ENCODE measurements at regions not wholly inside any gene's neighbourhood (a gene's known extent, or its start where the extent isn't known, plus 50 kb on each side); places are given as distances from the start of the nearest gene placed in this dataset.

DNA sequence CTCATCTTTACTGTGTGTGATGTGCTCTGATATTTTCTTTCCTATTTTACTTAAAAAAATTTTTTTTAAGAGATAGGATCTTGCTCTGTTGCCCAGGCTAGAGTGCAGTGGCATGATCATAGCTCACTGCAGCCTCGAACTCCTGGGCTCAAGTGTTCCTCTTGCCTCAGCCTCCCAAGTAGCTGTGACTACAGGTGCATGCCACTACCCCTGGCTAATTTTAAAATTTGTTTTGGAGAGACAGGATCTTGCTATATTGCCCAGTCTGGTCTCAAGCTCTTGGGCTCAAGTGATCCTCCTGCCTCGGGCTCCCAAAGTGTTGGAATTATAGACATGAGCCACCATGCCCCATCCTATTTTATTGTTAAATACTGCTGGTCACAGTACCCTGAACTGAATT lies 67.4 kb downstream of the FOXD2 start:
- POLR2A ChIA-PET = no interaction called here
- no peaks in the 10 kb centered on the region for H3K9me3 Mint-ChIP-seq (ENCODE audit: insufficient read depth)

GRCh38 chr1:47506053-47506452 lies 68.2 kb downstream of the FOXD2 start:
- no peaks in the 10 kb centered on the region for H3K79me2 ChIP-seq (ENCODE audit: control insufficient read depth, insufficient read depth, low read length)
- no peak overlapping the region for H2AFZ ChIP-seq (ENCODE audit: insufficient read depth, low read depth, low read length, poor library complexity, severe bottlenecking)
- 100% methylated on average over 1 of the region's 2 CpGs for WGBS (ENCODE audit: insufficient coverage)
- H3K4me1 ChIP-seq (ENCODE audit: control insufficient read depth in 2 of 2, insufficient read depth in 2 of 2, low read length in 2 of 2) = peaks cover 12 to 18% of the 10 kb centered on the region in 2 donors
- H4K20me1 ChIP-seq (ENCODE audit: control insufficient read depth, insufficient read depth, low read length, poor library complexity, severe bottlenecking) = no peaks in the 10 kb centered on the region
- Mint-ChIP-seq H3K27ac (no peak overlapping the region), H3K4me3 (no peak overlapping the region), H3K4me1 (peaks cover 9% of the 10 kb centered on the region), H3K9me3 (ENCODE audit: insufficient read depth) (no peaks in the 10 kb centered on the region), H3K27me3 (peaks cover 70% of the 10 kb centered on the region)
- DNase-seq (no peak), ATAC-seq (ENCODE audit: low read depth) (no peak)
- no peak overlapping the region for H3K9ac ChIP-seq (ENCODE audit: low read length)
- peaks cover 0 to 10% (median 1%) of the 10 kb centered on the region in 3 donors for H3K9me3 ChIP-seq (ENCODE audit: control extremely low read depth in 1 of 3, control insufficient read depth in 2 of 3, insufficient read depth in 1 of 3, low read length in 2 of 3)
- POLR2A ChIA-PET = no interaction called here
- H3K27ac ChIP-seq (ENCODE audit: low read length in 2 of 2) = no peak overlapping the region
- intact Hi-C loops (cut with micrococcal nuclease) = no loop called here
- CTCF ChIA-PET = no interaction called here
- no peak overlapping the region for H3K4me3 ChIP-seq (ENCODE audit: control extremely low read depth in 1 of 5, extremely low read depth in 1 of 5, insufficient read depth in 1 of 5, low read depth in 2 of 5, low read length in 4 of 5)
- no peak for TF ChIP-seq EZH2 (IDR thresholded peaks at IDR 0.05; ENCODE audit: borderline replicate concordance, insufficient read depth, low read depth, low read length, poor library complexity, severe bottlenecking)
- TF ChIP-seq CTCF (IDR thresholded peaks at IDR 0.05) = no peak
- H3K36me3 ChIP-seq (replicated peaks in 1 of 2; ENCODE audit: control extremely low read depth in 1 of 2, control insufficient read depth in 1 of 2, extremely low read depth in 1 of 2, insufficient read depth in 2 of 2, low read length in 1 of 2) = no peaks in the 10 kb centered on the region
- H3K4me2 ChIP-seq (replicated peaks; ENCODE audit: low read depth, low read length, poor library complexity, severe bottlenecking) = no peak overlapping the region
- peaks cover 0 to 63% (median 34%) of the 10 kb centered on the region in 4 experiments for H3K27me3 ChIP-seq (replicated peaks in 1 of 4; ENCODE audit: control extremely low read depth in 1 of 4, control insufficient read depth in 3 of 4, insufficient read depth in 4 of 4, low read length in 3 of 4)

More for the DNA sequence above, 67.4 kb downstream of the FOXD2 start:
- H3K27ac Mint-ChIP-seq = no peak overlapping the region
- H3K9ac ChIP-seq (ENCODE audit: low read length) = no peak overlapping the region
- no peak overlapping the region for H3K27ac ChIP-seq (ENCODE audit: low read length in 2 of 2)
- no peaks in the 10 kb centered on the region for H3K79me2 ChIP-seq (ENCODE audit: control insufficient read depth, insufficient read depth, low read length)
- H3K9me3 ChIP-seq (ENCODE audit: control extremely low read depth in 1 of 3, control insufficient read depth in 2 of 3, insufficient read depth in 1 of 3, low read length in 2 of 3) = peaks cover 0 to 10% (median 1%) of the 10 kb centered on the region in 3 donors
- H3K4me3 Mint-ChIP-seq = no peak overlapping the region
- no peak overlapping the region for H3K4me2 ChIP-seq (replicated peaks; ENCODE audit: low read depth, low read length, poor library complexity, severe bottlenecking)
- CTCF ChIA-PET = no interaction called here
- H3K27me3 ChIP-seq (replicated peaks in 1 of 4; ENCODE audit: control extremely low read depth in 1 of 4, control insufficient read depth in 3 of 4, insufficient read depth in 4 of 4, low read length in 3 of 4) = peaks cover 0 to 61% (median 36%) of the 10 kb centered on the region in 4 experiments
- H3K4me1 ChIP-seq (ENCODE audit: control insufficient read depth in 2 of 2, insufficient read depth in 2 of 2, low read length in 2 of 2) = peaks cover 12 to 18% of the 10 kb centered on the region in 2 donors
- no peak for TF ChIP-seq EZH2 (IDR thresholded peaks at IDR 0.05; ENCODE audit: borderline replicate concordance, insufficient read depth, low read depth, low read length, poor library complexity, severe bottlenecking)
- no peak for TF ChIP-seq CTCF (IDR thresholded peaks at IDR 0.05)
- DNase-seq = no peak
- no peaks in the 10 kb centered on the region for H4K20me1 ChIP-seq (ENCODE audit: control insufficient read depth, insufficient read depth, low read length, poor library complexity, severe bottlenecking)
- no peak for ATAC-seq (ENCODE audit: low read depth)
- intact Hi-C loops (cut with micrococcal nuclease) = no loop called here
- no peaks in the 10 kb centered on the region for H3K36me3 ChIP-seq (replicated peaks in 1 of 2; ENCODE audit: control extremely low read depth in 1 of 2, control insufficient read depth in 1 of 2, extremely low read depth in 1 of 2, insufficient read depth in 2 of 2, low read length in 1 of 2)
- no peak overlapping the region for H3K4me3 ChIP-seq (ENCODE audit: control extremely low read depth in 1 of 5, extremely low read depth in 1 of 5, insufficient read depth in 1 of 5, low read depth in 2 of 5, low read length in 4 of 5)
- H2AFZ ChIP-seq (ENCODE audit: insufficient read depth, low read depth, low read length, poor library complexity, severe bottlenecking) = no peak overlapping the region
- 62% methylated on average over 2 of the region's 2 CpGs for WGBS (ENCODE audit: insufficient coverage)
- peaks cover 69% of the 10 kb centered on the region for H3K27me3 Mint-ChIP-seq
- H3K4me1 Mint-ChIP-seq = peaks cover 9% of the 10 kb centered on the region

Measured in B cell (primary cell).